HepG2 (cell line): ENCODE measurements at regions not wholly inside any gene's neighbourhood (a gene's known extent, or its start where the extent isn't known, plus 50 kb on each side); places are given as distances from the start of the nearest gene placed in this dataset.
"Not testable (repeated sequence)": the region's sequence is repeated elsewhere in the genome, so short reads cannot be mapped to it uniquely, and the experiment has no call there.

Experiments
- JUND ChIP-seq: sonication (generic); formaldehyde crosslinking; IDR thresholded peaks from 2 replicates; pipeline ENCODE4 v1.8.0; 2022; ENCODE audit warnings: mild to moderate bottlenecking, missing genetic modification reagents
- MAFF ChIP-seq: IDR thresholded peaks from 2 replicates; pipeline ENCODE4 v1.6.1; 2011; ENCODE audit warnings: low read depth, low read length, improper control_type of control experiment
- TF ChIP-seq, protein P1 (sequence below): sonication (generic); formaldehyde crosslinking; IDR thresholded peaks from 2 replicates; pipeline ENCODE4 v1.5.0; 2020; ENCODE audit warnings: mild to moderate bottlenecking, missing genetic modification reagents, moderate library complexity

DNA sequence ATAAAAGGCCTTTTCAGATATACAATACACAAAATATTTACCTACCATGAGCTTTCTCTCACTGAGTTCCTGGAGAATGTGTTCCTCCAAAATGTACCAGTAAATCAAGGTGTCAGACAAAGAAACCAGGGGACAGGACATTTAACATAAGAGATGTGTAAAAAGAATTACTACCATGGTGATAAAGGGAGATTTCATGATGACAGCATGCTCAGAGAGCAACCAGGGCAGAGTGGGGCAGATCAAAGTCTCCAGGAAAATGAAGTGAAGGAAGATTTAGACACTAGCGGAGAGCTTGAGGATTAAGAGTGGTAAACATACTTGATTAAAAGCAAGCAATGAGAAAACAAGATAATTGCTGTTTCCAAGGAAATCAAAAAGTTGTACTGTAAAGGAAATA lies 85.0 kb downstream of the FOXD4L6 start:
- TF ChIP-seq, protein P1, sequence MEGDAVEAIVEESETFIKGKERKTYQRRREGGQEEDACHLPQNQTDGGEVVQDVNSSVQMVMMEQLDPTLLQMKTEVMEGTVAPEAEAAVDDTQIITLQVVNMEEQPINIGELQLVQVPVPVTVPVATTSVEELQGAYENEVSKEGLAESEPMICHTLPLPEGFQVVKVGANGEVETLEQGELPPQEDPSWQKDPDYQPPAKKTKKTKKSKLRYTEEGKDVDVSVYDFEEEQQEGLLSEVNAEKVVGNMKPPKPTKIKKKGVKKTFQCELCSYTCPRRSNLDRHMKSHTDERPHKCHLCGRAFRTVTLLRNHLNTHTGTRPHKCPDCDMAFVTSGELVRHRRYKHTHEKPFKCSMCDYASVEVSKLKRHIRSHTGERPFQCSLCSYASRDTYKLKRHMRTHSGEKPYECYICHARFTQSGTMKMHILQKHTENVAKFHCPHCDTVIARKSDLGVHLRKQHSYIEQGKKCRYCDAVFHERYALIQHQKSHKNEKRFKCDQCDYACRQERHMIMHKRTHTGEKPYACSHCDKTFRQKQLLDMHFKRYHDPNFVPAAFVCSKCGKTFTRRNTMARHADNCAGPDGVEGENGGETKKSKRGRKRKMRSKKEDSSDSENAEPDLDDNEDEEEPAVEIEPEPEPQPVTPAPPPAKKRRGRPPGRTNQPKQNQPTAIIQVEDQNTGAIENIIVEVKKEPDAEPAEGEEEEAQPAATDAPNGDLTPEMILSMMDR (CRISPR knock-in tag) = not testable (repeated sequence)
- TF ChIP-seq MAFF; JUND (CRISPR knock-in tag): not testable (repeated sequence)
